H1 (cell line): ENCODE measurements at regions not wholly inside any gene's neighbourhood (a gene's known extent, or its start where the extent isn't known, plus 50 kb on each side); places are given as distances from the start of the nearest gene placed in this dataset.
"Not testable (repeated sequence)": the region's sequence is repeated elsewhere in the genome, so short reads cannot be mapped to it uniquely, and the experiment has no call there.

Experiments used
- BACH1 ChIP-seq: IDR thresholded peaks from 2 replicates; pipeline ENCODE4 v1.6.1; 2012; ENCODE audit warnings: low read length, improper control_type of control experiment
- CHD2 ChIP-seq: IDR thresholded peaks from 2 replicates; pipeline ENCODE4 v1.6.1; 2012; ENCODE audit warnings: low read length, improper control_type of control experiment
- EZH2 ChIP-seq: fragments of 200-600 bp; sonication (generic); IDR thresholded peaks from 2 replicates; pipeline ENCODE4 v1.7.1; 2012; ENCODE audit warnings: low read depth, mild to moderate bottlenecking, moderate library complexity, low read length, inconsistent platforms; ENCODE audit not compliant: severe bottlenecking
- JUND ChIP-seq: IDR thresholded peaks from 2 replicates; pipeline ENCODE4 v1.6.1; 2011; ENCODE audit warnings: mild to moderate bottlenecking, improper control_type of control experiment, low read length
- POLR2A ChIP-seq, 2 experiments: IDR thresholded peaks; 1 replicate in 1 of 2; 2 replicates in 1 of 2; pipeline ENCODE4 v1.6.1; 2011; ENCODE audit warnings: low read depth in 2 of 2, low read length in 2 of 2, mild to moderate bottlenecking in 2 of 2; ENCODE audit errors: control extremely low read depth in 1 of 2
- RAD21 ChIP-seq, 2 experiments: IDR thresholded peaks in 1 of 2; conservative IDR thresholded peaks in 1 of 2; 2 replicates each; pipeline ENCODE4 v1.6.1; 2011; ENCODE audit warnings: low read depth in 2 of 2, low read length in 2 of 2, improper control_type of control experiment in 1 of 2, inconsistent platforms in 1 of 2, mild to moderate bottlenecking in 1 of 2, moderate library complexity in 1 of 2
- RFX5 ChIP-seq: IDR thresholded peaks from 2 replicates; pipeline ENCODE4 v1.6.1; 2011; ENCODE audit warnings: low read depth, low read length, improper control_type of control experiment, borderline replicate concordance
- TAF1 ChIP-seq: IDR thresholded peaks from 2 replicates; pipeline ENCODE4 v1.6.1; 2011; ENCODE audit warnings: mild to moderate bottlenecking, low read depth, low read length
- TF ChIP-seq, protein P1 (sequence below), 3 experiments: IDR thresholded peaks; 1 replicate in 2 of 3; 2 replicates in 1 of 3; pipeline versions ENCODE4 v1.5.1 to v1.6.1; 2011; ENCODE audit warnings: low read length in 3 of 3, mild to moderate bottlenecking in 3 of 3, inconsistent platforms in 2 of 3, low read depth in 1 of 3, moderate library complexity in 1 of 3; ENCODE audit not compliant: insufficient read depth in 1 of 3; ENCODE audit errors: control extremely low read depth in 1 of 3

DNA sequence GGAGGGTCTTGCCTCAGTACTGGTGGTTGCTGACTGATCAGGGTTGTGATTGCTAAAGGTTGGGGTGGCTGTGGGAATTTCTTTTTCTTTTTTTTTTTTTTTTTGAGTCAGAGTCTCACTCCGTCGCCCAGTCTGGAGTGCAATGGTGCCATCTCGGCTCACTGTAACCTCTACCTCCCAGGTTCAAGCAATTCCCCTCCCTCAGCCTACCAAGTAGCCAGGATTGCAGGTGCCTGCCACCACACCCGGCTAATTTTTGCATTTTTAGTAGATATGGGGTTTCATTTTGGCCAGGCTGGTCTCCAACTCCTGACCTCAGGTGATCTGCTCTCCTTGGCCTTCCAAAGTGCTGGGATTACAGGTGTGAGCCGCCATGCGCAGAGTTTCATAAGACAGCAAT is 632.9 kb upstream of the TPTE start:
- TF ChIP-seq CHD2; POLR2A (IDR thresholded peaks at IDR 0.05; ENCODE audit: control extremely low read depth in 1 of 2, low read depth in 2 of 2, low read length in 2 of 2); TAF1; EZH2; RAD21 (IDR thresholded peaks at IDR 0.05 in 1 of 2, conservative IDR thresholded peaks at IDR 0.05 in 1 of 2; ENCODE audit: low read depth in 2 of 2, low read length in 2 of 2); JUND; RFX5; BACH1: not testable (repeated sequence)
- TF ChIP-seq, protein P1, sequence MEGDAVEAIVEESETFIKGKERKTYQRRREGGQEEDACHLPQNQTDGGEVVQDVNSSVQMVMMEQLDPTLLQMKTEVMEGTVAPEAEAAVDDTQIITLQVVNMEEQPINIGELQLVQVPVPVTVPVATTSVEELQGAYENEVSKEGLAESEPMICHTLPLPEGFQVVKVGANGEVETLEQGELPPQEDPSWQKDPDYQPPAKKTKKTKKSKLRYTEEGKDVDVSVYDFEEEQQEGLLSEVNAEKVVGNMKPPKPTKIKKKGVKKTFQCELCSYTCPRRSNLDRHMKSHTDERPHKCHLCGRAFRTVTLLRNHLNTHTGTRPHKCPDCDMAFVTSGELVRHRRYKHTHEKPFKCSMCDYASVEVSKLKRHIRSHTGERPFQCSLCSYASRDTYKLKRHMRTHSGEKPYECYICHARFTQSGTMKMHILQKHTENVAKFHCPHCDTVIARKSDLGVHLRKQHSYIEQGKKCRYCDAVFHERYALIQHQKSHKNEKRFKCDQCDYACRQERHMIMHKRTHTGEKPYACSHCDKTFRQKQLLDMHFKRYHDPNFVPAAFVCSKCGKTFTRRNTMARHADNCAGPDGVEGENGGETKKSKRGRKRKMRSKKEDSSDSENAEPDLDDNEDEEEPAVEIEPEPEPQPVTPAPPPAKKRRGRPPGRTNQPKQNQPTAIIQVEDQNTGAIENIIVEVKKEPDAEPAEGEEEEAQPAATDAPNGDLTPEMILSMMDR (IDR thresholded peaks at IDR 0.05; ENCODE audit: control extremely low read depth in 1 of 3, insufficient read depth in 1 of 3, low read depth in 1 of 3, low read length in 3 of 3), result not testable (repeated sequence)
